Calu3 (cell line): ENCODE measurements at regions not wholly inside any gene's neighbourhood (a gene's known extent, or its start where the extent isn't known, plus 50 kb on each side); places are given as distances from the start of the nearest gene placed in this dataset.

ENCODE experiments used
- BruUV-seq: library from RNA; stranded (reverse); fragments of 400-500 nt; replicated peaks from 2 replicates; lab custom pipeline; 2021; lab: Mats Ljungman, UMichigan
- CTCF ChIA-PET: fragments of 300-600 bp; sonication (Branson Sonifier 250); formaldehyde crosslinking; loops from one replicate; lab custom pipeline; 2022; ENCODE audit warnings: antibody characterized with exemption; lab: Charles Lee
- DNase-seq: peaks from one replicate; pipeline ENCODE4 v3.0.0; 2022
- H3K27ac Mint-ChIP-seq: one replicate; pipeline ENCODE4 v1.8.0; 2022; ENCODE audit warnings: mixed read lengths; ENCODE audit not compliant: unreplicated experiment
- H3K27me3 Mint-ChIP-seq: one replicate; pipeline ENCODE4 v1.8.0; 2022; ENCODE audit warnings: mixed read lengths; ENCODE audit not compliant: unreplicated experiment
- H3K36me3 Mint-ChIP-seq: one replicate; pipeline ENCODE4 v1.8.0; 2022; ENCODE audit warnings: mild to moderate bottlenecking, moderate library complexity, mixed read lengths; ENCODE audit not compliant: insufficient read depth, unreplicated experiment
- H3K4me1 Mint-ChIP-seq: one replicate; pipeline ENCODE4 v1.8.0; 2022; ENCODE audit warnings: mild to moderate bottlenecking, low read depth, mixed read lengths; ENCODE audit not compliant: unreplicated experiment
- H3K4me3 Mint-ChIP-seq: one replicate; pipeline ENCODE4 v1.8.0; 2022; ENCODE audit warnings: mild to moderate bottlenecking, low read depth, moderate library complexity, mixed read lengths; ENCODE audit not compliant: unreplicated experiment
- H3K9me3 Mint-ChIP-seq: one replicate; pipeline ENCODE4 v1.8.0; 2022; ENCODE audit warnings: low read depth, mixed read lengths; ENCODE audit not compliant: unreplicated experiment
- intact Hi-C: fragments of 100-400 bp; cut with micrococcal nuclease; formaldehyde crosslinking; loops from one replicate; pipeline ENCODE4 v1.10.0; 2022; ENCODE audit not compliant: unreplicated experiment
- TF ChIP-seq, protein P1 (sequence below): fragments of 200-600 bp; IDR thresholded peaks from one replicate; pipeline ENCODE4 v1.8.0; 2022; ENCODE audit warnings: antibody characterized with exemption; ENCODE audit not compliant: unreplicated experiment

DNA sequence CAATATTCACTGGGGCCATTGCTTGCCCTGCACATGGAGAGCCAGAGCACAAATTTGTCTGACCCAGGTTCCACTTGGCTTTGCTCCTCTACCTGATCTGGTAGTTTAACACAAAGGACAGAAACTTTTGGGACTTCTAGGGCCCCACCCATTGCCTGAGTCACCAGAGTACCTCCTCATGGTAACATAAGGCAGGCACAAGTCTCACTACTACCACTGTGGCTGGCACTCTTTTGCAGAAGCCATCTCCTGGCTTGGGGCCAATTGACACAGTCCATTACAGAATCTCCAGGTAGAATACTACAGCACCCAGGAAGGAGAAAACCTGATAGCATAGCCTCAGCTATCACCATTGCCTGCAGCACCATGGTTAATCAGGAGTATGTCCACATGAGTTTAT is 52.6 kb upstream of the NAP1L2 start:
- Mint-ChIP-seq H3K27ac (no peak overlapping the region), H3K36me3 (no peaks in the 10 kb centered on the region), H3K4me3 (no peak overlapping the region), H3K27me3 (no peaks in the 10 kb centered on the region), H3K4me1 (no peaks in the 10 kb centered on the region), H3K9me3 (peaks cover 4% of the 10 kb centered on the region)
- DNase-seq, result no peak
- BruUV-seq, result no TSS peak
- TF ChIP-seq, protein P1, sequence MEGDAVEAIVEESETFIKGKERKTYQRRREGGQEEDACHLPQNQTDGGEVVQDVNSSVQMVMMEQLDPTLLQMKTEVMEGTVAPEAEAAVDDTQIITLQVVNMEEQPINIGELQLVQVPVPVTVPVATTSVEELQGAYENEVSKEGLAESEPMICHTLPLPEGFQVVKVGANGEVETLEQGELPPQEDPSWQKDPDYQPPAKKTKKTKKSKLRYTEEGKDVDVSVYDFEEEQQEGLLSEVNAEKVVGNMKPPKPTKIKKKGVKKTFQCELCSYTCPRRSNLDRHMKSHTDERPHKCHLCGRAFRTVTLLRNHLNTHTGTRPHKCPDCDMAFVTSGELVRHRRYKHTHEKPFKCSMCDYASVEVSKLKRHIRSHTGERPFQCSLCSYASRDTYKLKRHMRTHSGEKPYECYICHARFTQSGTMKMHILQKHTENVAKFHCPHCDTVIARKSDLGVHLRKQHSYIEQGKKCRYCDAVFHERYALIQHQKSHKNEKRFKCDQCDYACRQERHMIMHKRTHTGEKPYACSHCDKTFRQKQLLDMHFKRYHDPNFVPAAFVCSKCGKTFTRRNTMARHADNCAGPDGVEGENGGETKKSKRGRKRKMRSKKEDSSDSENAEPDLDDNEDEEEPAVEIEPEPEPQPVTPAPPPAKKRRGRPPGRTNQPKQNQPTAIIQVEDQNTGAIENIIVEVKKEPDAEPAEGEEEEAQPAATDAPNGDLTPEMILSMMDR, result no peak
- CTCF ChIA-PET, result no interaction called here
- intact Hi-C loops, result no loop called here

DNA sequence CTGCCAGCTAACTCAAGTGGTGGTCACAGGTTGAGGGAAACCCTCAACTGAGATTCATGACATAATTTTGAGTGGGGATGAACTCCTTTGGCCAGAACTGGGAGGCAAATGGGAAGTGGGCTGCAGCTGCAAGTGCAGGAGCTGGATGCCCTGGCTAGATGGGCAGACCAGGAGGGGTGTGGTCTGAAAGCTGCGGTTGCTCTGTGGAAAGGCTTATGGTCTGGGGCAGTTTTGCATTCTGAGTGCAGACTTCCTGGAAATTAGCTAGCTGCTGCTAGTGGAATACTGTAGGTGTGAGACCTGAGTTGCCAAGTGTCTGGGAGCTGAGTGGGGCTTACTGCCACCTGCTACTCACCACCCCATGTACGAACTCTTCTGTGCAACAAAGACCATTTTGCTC is 52.1 kb upstream of the NAP1L2 start:
- intact Hi-C loops, result no loop called here
- no TSS peak for BruUV-seq
- H3K4me1 Mint-ChIP-seq, result no peaks in the 10 kb centered on the region
- H3K27ac Mint-ChIP-seq, result no peak overlapping the region
- H3K36me3 Mint-ChIP-seq, result no peaks in the 10 kb centered on the region
- CTCF ChIA-PET, result no interaction called here
- peaks cover 4% of the 10 kb centered on the region for H3K9me3 Mint-ChIP-seq
- no peak for DNase-seq
- TF ChIP-seq, protein P1, result no peak
- no peaks in the 10 kb centered on the region for H3K27me3 Mint-ChIP-seq
- H3K4me3 Mint-ChIP-seq, result no peak overlapping the region
